ENCODE measurements at regions not wholly inside any gene's neighbourhood (a gene's known extent, or its start where the extent isn't known, plus 50 kb on each side); places are given as distances from the start of the nearest gene placed in this dataset.

DNA sequence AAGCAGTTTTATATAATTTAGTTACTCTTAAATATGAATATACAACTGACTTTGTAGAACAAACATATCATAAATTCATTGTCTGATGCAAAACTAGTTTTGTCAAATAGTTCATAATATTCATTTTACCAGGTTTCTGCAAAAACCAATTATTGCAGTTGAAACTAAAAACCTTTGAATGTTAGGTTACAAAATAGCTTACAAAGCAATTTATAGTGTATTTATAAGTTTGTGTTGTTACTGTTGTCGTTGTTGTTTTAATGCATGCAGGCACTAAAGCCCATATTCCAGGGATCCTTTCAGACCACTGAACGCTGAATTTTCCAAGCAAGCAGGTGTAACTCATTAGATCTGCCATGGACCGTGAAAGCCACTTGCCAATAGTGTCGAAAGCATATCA is 427.6 kb downstream of the ZFHX3 start:
- Histone ChIP-seq H2BK15ac (ENCODE audit: low read length) (no peak overlapping the region), H2AK5ac (ENCODE audit: low read depth, low read length) (no peak overlapping the region; the same call in 1 of the 2 replicates), H2BK5ac (ENCODE audit: low read depth, low read length) (no peak overlapping the region), H2AFZ (ENCODE audit: low read length) (no peak overlapping the region), H3K18ac (ENCODE audit: extremely low read depth, low read length) (no peak overlapping the region), H2BK120ac (replicated peaks; ENCODE audit: low read depth, low read length) (no peak overlapping the region), H3K79me1 (ENCODE audit: low read depth, low read length) (no peaks in the 10 kb centered on the region), H3K14ac (ENCODE audit: insufficient read length) (no peak overlapping the region), H4K5ac (ENCODE audit: insufficient read length, low read depth, low read length) (no peak overlapping the region), H3K9me3 (ENCODE audit: insufficient read depth in 2 of 2, low read depth in 1 of 2, low read length in 1 of 2) (no peaks in the 10 kb centered on the region; a peak in 1 of 4 replicates), H3K4me3 (ENCODE audit: extremely low read depth in 1 of 4, insufficient read depth in 2 of 4, low read depth in 3 of 4, low read length in 4 of 4) (no peak overlapping the region), H3K36me3 (ENCODE audit: control insufficient read depth in 2 of 4, insufficient read depth in 4 of 4, low read length in 3 of 4) (peaks cover 0 to 7% (median 0%) of the 10 kb centered on the region in 4 experiments; a peak in 2 of 8 replicates), H4K20me1 (replicated peaks in 1 of 2; ENCODE audit: control insufficient read depth in 1 of 2, insufficient read depth in 2 of 2, low read length in 2 of 2) (peaks cover 0 to 3% of the 10 kb centered on the region in 2 experiments), H3K27ac (ENCODE audit: low read depth, low read length) (no peak overlapping the region), H4K8ac (ENCODE audit: extremely low read depth, insufficient read depth, low read length) (no peak overlapping the region), H3K23me2 (ENCODE audit: low read depth, low read length) (no peaks in the 10 kb centered on the region), H3K4me2 (ENCODE audit: insufficient read depth in 1 of 2, low read depth in 2 of 2, low read length in 2 of 2) (no peak overlapping the region), H3K23ac (ENCODE audit: insufficient read length) (no peak overlapping the region), H4K91ac (replicated peaks; ENCODE audit: insufficient read length, low read length) (no peak overlapping the region), H3K9ac (replicated peaks in 1 of 4; ENCODE audit: extremely low read depth in 1 of 4, low read depth in 3 of 4, low read length in 3 of 4) (peak overlapping the region in 1 of 4 experiments; percentile 34; a peak in 1 of 7 replicates), H3K79me2 (ENCODE audit: control insufficient read depth in 1 of 2, insufficient read depth in 2 of 2, low read length in 2 of 2) (peaks cover 0 to 18% of the 10 kb centered on the region in 2 experiments; a peak in 3 of 4 replicates), H3K4me1 (replicated peaks in 1 of 4; ENCODE audit: control insufficient read depth in 3 of 4, insufficient read depth in 4 of 4, low read length in 3 of 4) (0 out of 7 replicates have a peak, but pooled peaks cover 0 to 3% (median 0%) of the 10 kb centered on the region in 4 experiments), H3K4ac (replicated peaks; ENCODE audit: insufficient read length, low read depth, low read length) (no peak overlapping the region), H2BK12ac (ENCODE audit: low read depth, low read length) (no peak overlapping the region), H2BK20ac (ENCODE audit: low read length) (no peak overlapping the region), H3K56ac (replicated peaks; ENCODE audit: insufficient read length, low read depth, low read length) (no peak overlapping the region), H3K27me3 (replicated peaks in 1 of 4; ENCODE audit: control insufficient read depth in 3 of 4, extremely low read depth in 1 of 4, insufficient read depth in 3 of 4, low read length in 3 of 4) (peaks cover 0 to 1% (median 0%) of the 10 kb centered on the region in 4 experiments; a peak in 1 of 7 replicates)
- POLR2A ChIA-PET (ENCODE audit: partially characterized antibody): no interaction called here
- CTCF ChIA-PET (ENCODE audit: partially characterized antibody): interaction anchor here (0.6 to 1.7 kb wide), 3 partner anchors 56 to 341 kb away, joined by 3 to 5 read pairs (median 4); no protein-coding TSS in a partner anchor
- 94% methylated on average over 4 of the region's 4 CpGs; no CpG with 5 or more reads in 1 of the 2 experiments for WGBS, 2 experiments (ENCODE audit: extremely low coverage in 1 of 2, insufficient coverage in 1 of 2, insufficient read length in 1 of 2, insufficient replicate concordance in 2 of 2, low coverage in 1 of 2, low lambda C conversion rate in 2 of 2, missing lambda C conversion rate in 1 of 2)
- DNase-seq (ENCODE audit: low read depth in 1 of 2, low spot score in 2 of 2) (no peak), FAIRE-seq (no peak)
- TF ChIP-seq EZH2 (IDR thresholded peaks at IDR 0.05; ENCODE audit: low read depth, low read length, severe bottlenecking): no peak
- TF ChIP-seq HDAC2 (IDR thresholded peaks at IDR 0.05; ENCODE audit: borderline replicate concordance in 1 of 2, low read depth in 2 of 2, low read length in 2 of 2): no peak
- TF ChIP-seq SP4 (IDR thresholded peaks at IDR 0.05; ENCODE audit: low read length): no peak
- TF ChIP-seq, protein P1, sequence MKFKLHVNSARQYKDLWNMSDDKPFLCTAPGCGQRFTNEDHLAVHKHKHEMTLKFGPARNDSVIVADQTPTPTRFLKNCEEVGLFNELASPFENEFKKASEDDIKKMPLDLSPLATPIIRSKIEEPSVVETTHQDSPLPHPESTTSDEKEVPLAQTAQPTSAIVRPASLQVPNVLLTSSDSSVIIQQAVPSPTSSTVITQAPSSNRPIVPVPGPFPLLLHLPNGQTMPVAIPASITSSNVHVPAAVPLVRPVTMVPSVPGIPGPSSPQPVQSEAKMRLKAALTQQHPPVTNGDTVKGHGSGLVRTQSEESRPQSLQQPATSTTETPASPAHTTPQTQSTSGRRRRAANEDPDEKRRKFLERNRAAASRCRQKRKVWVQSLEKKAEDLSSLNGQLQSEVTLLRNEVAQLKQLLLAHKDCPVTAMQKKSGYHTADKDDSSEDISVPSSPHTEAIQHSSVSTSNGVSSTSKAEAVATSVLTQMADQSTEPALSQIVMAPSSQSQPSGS (IDR thresholded peaks at IDR 0.05; ENCODE audit: low read length): no peak
- TF ChIP-seq POLR2A (IDR thresholded peaks at IDR 0.05; ENCODE audit: control extremely low read depth in 1 of 2, low read depth in 2 of 2, low read length in 2 of 2): no peak
- no peak for TF ChIP-seq CHD2 (IDR thresholded peaks at IDR 0.05; ENCODE audit: low read length)
- TF ChIP-seq SRF (IDR thresholded peaks at IDR 0.05; ENCODE audit: low read depth, low read length): no peak
- no peak for TF ChIP-seq KDM5A (IDR thresholded peaks at IDR 0.05; ENCODE audit: low read length)
- TF ChIP-seq CTBP2 (IDR thresholded peaks at IDR 0.05; ENCODE audit: borderline replicate concordance, insufficient read depth, insufficient read length, low read length): no peak
- no peak for TF ChIP-seq SIN3A (conservative IDR thresholded peaks at IDR 0.05 in 1 of 2, IDR thresholded peaks at IDR 0.05 in 1 of 2; ENCODE audit: low read depth in 1 of 2, low read length in 2 of 2)
- TF ChIP-seq JUND (IDR thresholded peaks at IDR 0.05; ENCODE audit: low read length): no peak
- no peak for TF ChIP-seq KDM1A (IDR thresholded peaks at IDR 0.05; ENCODE audit: borderline replicate concordance, low read length)
